B cell (primary cell): ENCODE measurements at regions not wholly inside any gene's neighbourhood (a gene's known extent, or its start where the extent isn't known, plus 50 kb on each side); places are given as distances from the start of the nearest gene placed in this dataset.

Experiments
- ATAC-seq: fragments of 200-7000 bp; cut with Tn5 transposase; one replicate; pipeline ENCODE4 v1.10.0; 2021; ENCODE audit warnings: low read depth, mild to moderate bottlenecking, moderate number of reproducible peaks, moderate library complexity
- CTCF ChIA-PET: fragments of 350-600 bp; sonication (Branson Sonifier 250); formaldehyde crosslinking; loops from one replicate; lab custom pipeline; 2021; ENCODE audit warnings: antibody characterized with exemption, inconsistent platforms; lab: Charles Lee
- POLR2A ChIA-PET: fragments of 350-600 bp; sonication (Branson Sonifier 250); formaldehyde crosslinking; loops from one replicate; lab custom pipeline; 2021; ENCODE audit warnings: antibody characterized with exemption; lab: Charles Lee
- DNase-seq: peaks from one replicate; pipeline ENCODE4 v3.0.0; 2013
- H2AFZ ChIP-seq: 2 replicates; pipeline ENCODE4 v1.6.1; 2012; ENCODE audit warnings: mild to moderate bottlenecking, low read depth, low read length; ENCODE audit not compliant: insufficient read depth, poor library complexity, severe bottlenecking
- H3K27ac ChIP-seq, 2 donors: 1 replicate in 1 of 2; 2 replicates in 1 of 2; pipeline ENCODE4 v1.5.1; 2012 to 2013; ENCODE audit warnings: low read length in 2 of 2, mild to moderate bottlenecking in 2 of 2, moderate library complexity in 1 of 2
- H3K27me3 ChIP-seq, 4 experiments: fragments of 200-600 bp in 1 of 4; sonication (generic) in 1 of 4; replicated peaks in 1 of 4; 1 replicate in 2 of 4; 2 replicates in 2 of 4; pipeline versions ENCODE4 v1.6.1 to v1.7.0; 2013 to 2016; ENCODE audit warnings: low read length in 3 of 4, mild to moderate bottlenecking in 2 of 4, mixed read lengths in 1 of 4, moderate library complexity in 1 of 4; ENCODE audit not compliant: insufficient read depth in 4 of 4, control insufficient read depth in 3 of 4; ENCODE audit errors: control extremely low read depth in 1 of 4
- H3K36me3 ChIP-seq, 2 experiments: replicated peaks in 1 of 2; 1 replicate in 1 of 2; 2 replicates in 1 of 2; pipeline versions ENCODE4 v1.6.1 to v1.7.1; 2013; ENCODE audit warnings: low read length in 1 of 2; ENCODE audit not compliant: insufficient read depth in 2 of 2, control insufficient read depth in 1 of 2; ENCODE audit errors: control extremely low read depth in 1 of 2, extremely low read depth in 1 of 2
- H3K4me1 ChIP-seq, 2 donors: fragments of 200-600 bp in 1 of 2; sonication (generic) in 1 of 2; 1 replicate in 1 of 2; 2 replicates in 1 of 2; pipeline versions ENCODE4 v1.5.1 to v1.6.1; 2013 to 2017; ENCODE audit warnings: low read length in 2 of 2; ENCODE audit not compliant: control insufficient read depth in 2 of 2, insufficient read depth in 2 of 2
- H3K4me2 ChIP-seq: replicated peaks from 2 replicates; pipeline ENCODE3; 2012; ENCODE audit warnings: mild to moderate bottlenecking, low read depth, low read length; ENCODE audit not compliant: poor library complexity, severe bottlenecking
- H3K4me3 ChIP-seq, 5 experiments: fragments of 200-600 bp in 1 of 5; sonication (generic) in 1 of 5; 1 replicate in 3 of 5; 2 replicates in 2 of 5; pipeline versions ENCODE4 v1.5.1 to v1.7.0; 2011 to 2016; ENCODE audit warnings: low read length in 4 of 5, mild to moderate bottlenecking in 4 of 5, low read depth in 2 of 5, control low read depth in 1 of 5, moderate library complexity in 1 of 5; ENCODE audit not compliant: insufficient read depth in 1 of 5; ENCODE audit errors: control extremely low read depth in 1 of 5, extremely low read depth in 1 of 5
- H3K79me2 ChIP-seq: fragments of 200-600 bp; sonication (generic); one replicate; pipeline ENCODE4 v1.6.0; 2016; ENCODE audit warnings: low read length; ENCODE audit not compliant: control insufficient read depth, insufficient read depth
- H3K9ac ChIP-seq: fragments of 200-600 bp; sonication (generic); 2 replicates; pipeline ENCODE4 v1.6.1; 2017; ENCODE audit warnings: mild to moderate bottlenecking, low read length, moderate library complexity
- H3K9me3 ChIP-seq, 3 donors: one replicate each; pipeline versions ENCODE4 v1.6.1 to v1.7.1; 2013; ENCODE audit warnings: low read length in 2 of 3; ENCODE audit not compliant: control insufficient read depth in 2 of 3, insufficient read depth in 1 of 3; ENCODE audit errors: control extremely low read depth in 1 of 3
- H4K20me1 ChIP-seq: 2 replicates; pipeline ENCODE4 v1.6.0; 2012; ENCODE audit warnings: mild to moderate bottlenecking, low read length; ENCODE audit not compliant: insufficient read depth, control insufficient read depth, poor library complexity, severe bottlenecking
- H3K27ac Mint-ChIP-seq: one replicate; pipeline ENCODE4 v1.8.0; 2021; ENCODE audit warnings: mixed read lengths
- H3K27me3 Mint-ChIP-seq: one replicate; pipeline ENCODE4 v1.8.0; 2021; ENCODE audit warnings: mixed read lengths
- H3K4me1 Mint-ChIP-seq: one replicate; pipeline ENCODE4 v1.8.0; 2021; ENCODE audit warnings: mixed read lengths
- H3K4me3 Mint-ChIP-seq: one replicate; pipeline ENCODE4 v1.8.0; 2021; ENCODE audit warnings: mixed read lengths
- H3K9me3 Mint-ChIP-seq: one replicate; pipeline ENCODE4 v1.8.0; 2022; ENCODE audit warnings: mixed read lengths; ENCODE audit not compliant: insufficient read depth
- EZH2 ChIP-seq: IDR thresholded peaks from 2 replicates; pipeline ENCODE4 v1.6.1; 2012; ENCODE audit warnings: borderline replicate concordance, low read depth, mild to moderate bottlenecking, moderate library complexity, low read length; ENCODE audit not compliant: insufficient read depth, poor library complexity, severe bottlenecking
- WGBS: methylation state at CpG from one replicate; pipeline ENCODE4 v1.1.5; 2013; ENCODE audit warnings: missing lambda C conversion rate; ENCODE audit not compliant: insufficient coverage; 5-methylcytosine and 5-hydroxymethylcytosine counted together
- intact Hi-C: fragments of 100-400 bp; cut with micrococcal nuclease; formaldehyde crosslinking; loops from one replicate; pipeline ENCODE4 v1.10.0; 2022
- TF ChIP-seq, protein P1 (sequence below): fragments of 200-600 bp; IDR thresholded peaks from one replicate; pipeline ENCODE4 v1.8.0; 2022; ENCODE audit warnings: antibody characterized with exemption, mild to moderate bottlenecking

DNA sequence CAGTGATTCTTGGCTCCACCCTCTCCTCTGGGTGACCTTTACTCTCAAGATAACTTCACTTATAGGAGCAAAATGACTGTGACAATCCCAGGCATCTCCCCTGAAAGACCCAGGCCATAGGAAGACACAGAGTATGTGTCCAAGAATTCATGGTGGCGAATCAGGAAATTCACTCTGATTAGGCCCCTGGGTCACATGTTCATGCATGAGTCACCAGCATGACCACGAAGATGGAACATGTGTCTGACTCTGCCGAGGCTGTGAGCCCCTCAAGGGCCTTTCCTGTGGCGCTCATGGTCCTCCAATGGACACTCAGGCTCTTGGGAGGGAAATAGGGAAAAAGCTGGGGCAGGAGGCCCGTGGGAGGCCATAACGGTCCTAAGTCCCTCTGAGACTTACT, 74.0 kb upstream of the TEX51 start:
- Mint-ChIP-seq H3K4me1 (no peaks in the 10 kb centered on the region), H3K27ac (no peak overlapping the region), H3K9me3 (no peaks in the 10 kb centered on the region), H3K27me3 (peaks cover 23% of the 10 kb centered on the region), H3K4me3 (no peak overlapping the region)
- H3K27ac ChIP-seq, result no peak overlapping the region
- H3K4me2 ChIP-seq, result no peak overlapping the region
- no peak overlapping the region for H3K9ac ChIP-seq
- ATAC-seq (no peak), DNase-seq (no peak)
- H3K4me1 ChIP-seq, result no peaks in the 10 kb centered on the region
- ChIA-PET POLR2A (no interaction called here), CTCF (no interaction called here)
- WGBS, result 64% methylated on average over 4 of the region's 6 CpGs
- H3K79me2 ChIP-seq, result no peaks in the 10 kb centered on the region
- H4K20me1 ChIP-seq, result no peaks in the 10 kb centered on the region
- H3K27me3 ChIP-seq, result peaks cover 0 to 3% (median 0%) of the 10 kb centered on the region in 4 experiments
- no peaks in the 10 kb centered on the region for H3K9me3 ChIP-seq
- intact Hi-C loops, result no loop called here
- no peaks in the 10 kb centered on the region for H3K36me3 ChIP-seq
- H2AFZ ChIP-seq, result no peak overlapping the region
- no peak for TF ChIP-seq EZH2
- TF ChIP-seq, protein P1, sequence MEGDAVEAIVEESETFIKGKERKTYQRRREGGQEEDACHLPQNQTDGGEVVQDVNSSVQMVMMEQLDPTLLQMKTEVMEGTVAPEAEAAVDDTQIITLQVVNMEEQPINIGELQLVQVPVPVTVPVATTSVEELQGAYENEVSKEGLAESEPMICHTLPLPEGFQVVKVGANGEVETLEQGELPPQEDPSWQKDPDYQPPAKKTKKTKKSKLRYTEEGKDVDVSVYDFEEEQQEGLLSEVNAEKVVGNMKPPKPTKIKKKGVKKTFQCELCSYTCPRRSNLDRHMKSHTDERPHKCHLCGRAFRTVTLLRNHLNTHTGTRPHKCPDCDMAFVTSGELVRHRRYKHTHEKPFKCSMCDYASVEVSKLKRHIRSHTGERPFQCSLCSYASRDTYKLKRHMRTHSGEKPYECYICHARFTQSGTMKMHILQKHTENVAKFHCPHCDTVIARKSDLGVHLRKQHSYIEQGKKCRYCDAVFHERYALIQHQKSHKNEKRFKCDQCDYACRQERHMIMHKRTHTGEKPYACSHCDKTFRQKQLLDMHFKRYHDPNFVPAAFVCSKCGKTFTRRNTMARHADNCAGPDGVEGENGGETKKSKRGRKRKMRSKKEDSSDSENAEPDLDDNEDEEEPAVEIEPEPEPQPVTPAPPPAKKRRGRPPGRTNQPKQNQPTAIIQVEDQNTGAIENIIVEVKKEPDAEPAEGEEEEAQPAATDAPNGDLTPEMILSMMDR, result no peak
- H3K4me3 ChIP-seq, result no peak overlapping the region

DNA sequence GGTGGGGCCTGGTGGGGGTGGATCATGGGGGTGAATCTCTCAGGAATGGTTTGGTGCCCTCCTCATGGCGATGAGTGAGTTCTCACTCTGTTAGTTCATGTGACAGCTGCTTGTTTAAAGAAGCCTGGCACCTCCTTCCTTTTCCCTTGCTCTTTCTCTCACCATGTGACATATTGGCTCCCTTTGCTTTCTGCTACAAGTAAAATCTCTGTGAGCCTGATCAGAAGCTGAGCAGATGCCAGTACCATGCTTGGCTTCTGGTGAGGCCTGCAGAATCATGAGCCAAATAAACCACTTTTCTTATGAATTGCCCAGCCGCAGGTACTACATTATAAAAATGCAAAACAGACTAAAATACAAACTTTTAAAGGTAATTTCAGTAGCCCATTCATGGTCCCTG, 73.4 kb upstream of the TEX51 start:
- Histone ChIP-seq H3K4me2 (no peak overlapping the region), H3K27ac (no peak overlapping the region), H3K36me3 (no peaks in the 10 kb centered on the region), H2AFZ (no peak overlapping the region), H3K79me2 (no peaks in the 10 kb centered on the region), H3K27me3 (peaks cover 0 to 3% (median 0%) of the 10 kb centered on the region in 4 experiments), H4K20me1 (no peaks in the 10 kb centered on the region), H3K9me3 (no peaks in the 10 kb centered on the region), H3K9ac (no peak overlapping the region), H3K4me1 (no peaks in the 10 kb centered on the region), H3K4me3 (no peak overlapping the region)
- ChIA-PET POLR2A (no interaction called here), CTCF (no interaction called here)
- intact Hi-C loops, result no loop called here
- no peak for TF ChIP-seq EZH2
- TF ChIP-seq, protein P1, result no peak
- DNase-seq, result no peak
- H3K4me1 Mint-ChIP-seq, result no peaks in the 10 kb centered on the region
- ATAC-seq, result no peak
- peaks cover 18% of the 10 kb centered on the region for H3K27me3 Mint-ChIP-seq
- WGBS, result 67% methylated on average over 1 of the region's 2 CpGs
- no peak overlapping the region for H3K4me3 Mint-ChIP-seq
- no peaks in the 10 kb centered on the region for H3K9me3 Mint-ChIP-seq
- no peak overlapping the region for H3K27ac Mint-ChIP-seq
